COLO668 (cell line): ENCODE measurements at regions not wholly inside any gene's neighbourhood (a gene's known extent, or its start where the extent isn't known, plus 50 kb on each side); places are given as distances from the start of the nearest gene placed in this dataset.

Experiments used
- DNase-seq: peaks from one replicate; lab custom pipeline; 2025; ENCODE audit not compliant: unreplicated experiment; lab: John Stamatoyannopoulos, UW

GRCh38 chr5:159385536-159385935 is 55.2 kb upstream of the IL12B start:
- DNase-seq: no peak

GRCh38 chr5:159386028-159386711 is 55.9 kb upstream of the IL12B start:
- no peak for DNase-seq

- no peak for DNase-seq
Observed at GRCh38 chr5:159392871-159393270, 62.6 kb upstream of the IL12B start.

GRCh38 chr5:159393854-159394274 is 63.6 kb upstream of the IL12B start:
- no peak for DNase-seq

DNA sequence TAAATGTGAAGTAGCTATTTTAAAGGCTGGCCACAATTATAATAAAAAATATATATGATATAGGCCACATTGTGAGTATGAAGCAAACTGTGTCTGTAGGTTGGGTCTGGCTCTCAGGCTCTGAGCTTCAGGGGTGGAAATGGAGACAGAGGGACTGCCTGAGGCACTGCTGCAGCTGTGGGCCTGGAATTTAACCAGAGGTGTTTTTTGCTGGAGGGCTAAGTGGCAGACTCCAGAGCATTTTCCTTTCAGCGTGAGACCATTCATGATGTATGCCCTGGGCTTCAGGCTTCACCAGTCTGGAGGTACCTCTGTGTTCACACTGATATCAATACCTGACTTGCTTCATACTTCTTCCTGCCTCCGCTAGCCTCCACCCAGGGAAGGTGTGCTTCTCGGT is 64.9 kb upstream of the IL12B start:
- DNase-seq: no peak

- DNase-seq: no peak
Observed at GRCh38 chr5:159398936-159399335, 68.6 kb upstream of the IL12B start.

GRCh38 chr5:159400476-159400875 is 70.2 kb upstream of the IL12B start:
- no peak for DNase-seq

DNA sequence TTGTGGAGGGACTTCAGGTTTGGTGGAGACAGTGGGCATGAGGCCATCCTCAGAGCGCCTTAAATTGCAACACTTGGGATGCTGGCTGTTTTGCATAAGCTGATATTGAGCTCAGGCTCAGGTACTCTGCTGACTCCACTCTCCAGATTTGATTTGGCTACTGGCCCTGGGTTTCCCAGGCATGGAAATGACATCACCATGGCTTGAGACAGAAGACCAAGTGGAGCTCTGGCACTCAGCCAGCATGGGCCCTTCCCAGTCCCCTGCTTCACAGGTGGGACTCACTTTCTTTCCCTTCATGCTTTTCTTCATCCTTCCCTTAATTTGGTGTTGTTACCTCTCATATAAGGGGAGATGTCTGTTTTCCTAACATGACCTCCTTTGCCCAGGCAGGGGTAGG is 72.0 kb upstream of the IL12B start:
- no peak for DNase-seq

DNA sequence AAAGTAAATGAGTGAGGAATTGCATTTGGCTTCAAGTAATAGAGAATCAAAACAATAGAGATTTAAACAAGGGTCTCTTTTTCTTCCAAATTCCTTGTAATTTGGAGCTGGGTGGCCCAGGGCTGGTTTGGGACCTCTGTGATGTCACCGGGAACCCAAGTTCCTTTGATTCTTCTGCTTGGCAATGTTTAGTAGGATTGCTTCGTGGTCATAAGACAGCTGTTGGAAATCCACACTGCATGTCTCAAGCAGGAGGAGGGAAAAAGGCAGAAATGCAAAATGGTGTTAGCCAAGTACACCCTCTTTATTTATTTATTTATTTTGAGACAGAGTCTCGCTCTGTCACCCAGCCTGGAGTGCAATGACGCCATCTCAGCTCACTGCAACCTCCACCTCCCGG is 72.6 kb upstream of the IL12B start:
- no peak for DNase-seq

GRCh38 chr5:159403906-159404681 is 73.8 kb upstream of the IL12B start:
- no peak for DNase-seq

DNA sequence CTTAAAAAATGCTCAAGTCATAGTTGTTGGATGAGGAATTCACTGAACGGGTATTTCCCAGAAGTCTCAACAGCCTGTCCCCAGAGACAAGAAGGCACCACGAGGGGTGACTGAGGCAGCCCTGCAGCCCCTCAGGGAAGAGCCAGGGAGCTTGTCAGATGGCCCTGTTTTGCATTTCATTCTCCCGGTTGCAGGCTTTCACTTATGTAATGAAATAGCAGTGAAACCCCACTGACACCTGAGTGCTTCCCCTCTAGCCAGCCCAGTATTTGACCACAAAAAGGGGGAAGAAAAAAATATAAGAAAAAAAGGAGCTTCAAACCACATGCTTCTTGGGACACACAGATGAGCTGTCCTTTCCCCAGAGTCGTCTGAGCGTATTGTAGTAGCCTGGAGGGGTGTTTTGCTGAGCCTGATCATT is 75.3 kb upstream of the IL12B start:
- no peak for DNase-seq

DNA sequence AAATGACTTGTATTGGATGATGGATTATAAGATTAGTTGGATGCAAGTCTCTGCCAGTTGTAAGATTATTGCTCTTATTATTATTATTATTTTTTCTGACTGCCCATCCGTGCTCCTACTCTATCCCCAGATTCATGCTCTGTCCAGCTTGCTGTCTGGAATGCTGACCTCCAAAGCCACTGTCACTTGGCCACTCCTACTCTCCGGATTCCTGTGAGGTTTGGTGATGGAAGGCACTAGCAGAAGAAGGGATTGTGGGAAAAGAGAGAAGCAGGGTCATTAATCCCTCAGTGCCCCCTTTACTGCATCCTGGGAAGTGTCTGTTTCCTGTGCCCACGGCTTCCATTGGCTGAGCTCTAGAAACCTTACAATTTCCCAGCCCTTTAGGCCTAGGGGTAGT is 76.3 kb upstream of the IL12B start:
- no peak for DNase-seq

GRCh38 chr5:159409801-159410200 is 79.5 kb upstream of the IL12B start:
- DNase-seq: no peak

DNA sequence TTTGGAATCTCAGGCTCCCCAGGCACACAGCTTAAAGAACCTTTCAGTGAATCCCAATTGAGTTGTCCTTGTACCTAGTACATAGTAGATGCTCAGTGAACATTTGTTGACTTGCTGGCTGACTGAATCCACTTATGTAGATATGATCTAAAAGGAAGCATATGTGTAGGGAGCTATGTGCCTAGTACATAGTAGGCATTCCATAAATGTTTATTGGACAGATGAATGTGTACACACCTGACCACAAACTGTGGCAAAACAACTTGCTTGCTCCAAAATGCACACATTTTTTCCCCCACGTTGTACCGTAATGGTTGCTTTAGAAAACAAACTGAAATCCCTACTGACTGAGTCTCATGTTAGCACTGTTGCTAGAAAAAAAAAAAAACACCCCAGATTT is 80.2 kb upstream of the IL12B start:
- DNase-seq: no peak

GRCh38 chr5:159411115-159411514 is 80.8 kb upstream of the IL12B start:
- DNase-seq: no peak

- no peak for DNase-seq
Observed at GRCh38 chr5:159412284-159413046, 82.2 kb upstream of the IL12B start.

DNA sequence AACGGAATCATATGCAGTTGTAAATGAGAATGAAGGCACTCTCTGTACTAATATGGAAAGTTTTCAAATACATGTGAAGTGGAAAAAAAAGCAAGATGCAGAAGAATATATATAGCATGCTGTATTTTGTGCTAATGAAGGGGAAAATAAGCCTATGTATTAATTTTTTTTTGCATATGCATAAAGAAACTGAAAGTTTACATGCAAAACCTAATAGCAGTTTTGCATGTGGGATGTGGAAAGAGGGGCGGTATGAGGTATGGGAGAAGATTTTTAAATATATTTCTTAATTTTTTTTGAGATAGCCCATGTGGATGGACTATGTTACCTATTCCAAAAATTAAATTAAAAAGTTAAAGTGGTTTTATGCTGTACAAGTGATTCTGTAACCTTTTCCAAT is 83.7 kb upstream of the IL12B start:
- DNase-seq: no peak

DNA sequence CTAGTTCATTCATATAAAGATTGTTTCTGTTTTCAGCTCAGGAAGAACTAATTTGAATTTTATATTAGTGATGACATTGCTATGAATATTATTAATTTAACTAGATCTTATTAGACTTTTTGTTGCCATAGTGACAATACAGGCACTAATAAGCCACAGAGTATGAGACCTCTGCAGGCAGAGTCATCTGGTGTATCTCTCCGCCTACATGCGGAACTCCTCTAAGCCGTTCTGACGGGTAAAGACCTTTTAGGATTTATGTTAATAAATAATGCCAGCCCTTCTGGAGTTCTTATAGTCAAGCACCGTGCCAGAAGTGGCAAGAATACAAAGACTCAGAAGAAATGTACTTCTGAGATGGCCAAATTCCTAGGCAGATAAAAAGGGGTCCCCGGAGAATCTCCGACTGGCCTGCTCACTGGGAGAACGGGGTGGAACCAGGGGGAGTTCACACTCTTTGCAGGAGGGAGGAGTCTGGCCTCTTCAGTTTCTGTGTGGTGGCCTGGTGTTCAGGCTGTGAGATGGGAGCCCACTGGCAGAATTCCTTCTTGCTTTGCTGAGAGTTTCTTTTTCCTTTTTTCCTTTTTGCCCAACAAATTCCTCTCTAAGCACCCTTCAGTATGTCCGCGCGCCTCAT is 85.1 kb upstream of the IL12B start:
- DNase-seq: no peak

- DNase-seq: no peak
Observed at GRCh38 chr5:159416438-159416837, 86.2 kb upstream of the IL12B start.

DNA sequence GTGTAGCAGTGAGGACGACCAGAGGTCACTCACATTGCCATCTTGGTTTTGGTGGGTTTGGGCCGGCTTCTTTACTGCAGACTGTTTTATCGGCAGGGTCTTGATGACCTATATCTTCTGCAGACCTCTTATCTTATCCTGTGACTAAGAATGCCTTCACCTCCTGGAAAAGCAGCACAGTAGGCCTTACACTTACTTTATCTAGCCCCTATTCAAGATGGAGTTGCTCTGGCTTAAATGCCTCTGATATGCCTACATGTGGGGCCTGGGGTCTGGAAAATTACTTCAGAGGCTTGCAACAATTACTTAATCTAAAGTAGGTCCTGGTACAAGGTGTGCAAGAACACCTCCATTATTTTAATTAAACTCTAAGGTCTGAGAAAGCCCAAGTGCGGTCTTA is 86.9 kb upstream of the IL12B start:
- DNase-seq: no peak

GRCh38 chr5:159419576-159419975 is 89.3 kb upstream of the IL12B start:
- no peak for DNase-seq
